ENCODE measurements at regions not wholly inside any gene's neighbourhood (a gene's known extent, or its start where the extent isn't known, plus 50 kb on each side); places are given as distances from the start of the nearest gene placed in this dataset.
"Not testable (repeated sequence)": the region's sequence is repeated elsewhere in the genome, so short reads cannot be mapped to it uniquely, and the experiment has no call there.

GRCh38 chr5:155689406-155689805, 637.6 kb upstream of the SGCD start:
- DNase-seq (ENCODE audit: low spot score), result no peak

GRCh38 chr5:155696362-155696761, 630.6 kb upstream of the SGCD start:
- peak; percentile 4 for DNase-seq (ENCODE audit: low spot score)

GRCh38 chr5:155697236-155697635, 629.7 kb upstream of the SGCD start:
- no peak for DNase-seq (ENCODE audit: low spot score)

GRCh38 chr5:155699385-155699784, 627.6 kb upstream of the SGCD start:
- DNase-seq (ENCODE audit: low spot score), result no peak

- DNase-seq (ENCODE audit: low spot score), result no peak
Observed at GRCh38 chr5:155700333-155700732, 626.6 kb upstream of the SGCD start.

- no peak for DNase-seq (ENCODE audit: low spot score)
Observed at GRCh38 chr5:155711882-155712281, 615.1 kb upstream of the SGCD start.

- not testable (repeated sequence) for DNase-seq (ENCODE audit: low spot score)
Observed at GRCh38 chr5:155714435-155714834, 612.5 kb upstream of the SGCD start.

- no peak for DNase-seq (ENCODE audit: low spot score)
Observed at GRCh38 chr5:155726267-155726666, 600.7 kb upstream of the SGCD start.

- DNase-seq (ENCODE audit: low spot score), result no peak
Observed at GRCh38 chr5:155727512-155728145, 599.3 kb upstream of the SGCD start.

GRCh38 chr5:155728146-155728856, 598.7 kb upstream of the SGCD start:
- peak; percentile 26 for DNase-seq (ENCODE audit: low spot score)

- DNase-seq (ENCODE audit: low spot score), result no peak
Observed at GRCh38 chr5:155728857-155729683, 597.9 kb upstream of the SGCD start.

GRCh38 chr5:155729684-155730059, 597.3 kb upstream of the SGCD start:
- DNase-seq (ENCODE audit: low spot score), result no peak

GRCh38 chr5:155732587-155733376, 594.2 kb upstream of the SGCD start:
- DNase-seq (ENCODE audit: low spot score), result no peak

GRCh38 chr5:155733935-155734334, 593.0 kb upstream of the SGCD start:
- DNase-seq (ENCODE audit: low spot score), result no peak

- no peak for DNase-seq (ENCODE audit: low spot score)
Observed at GRCh38 chr5:155735388-155735787, 591.6 kb upstream of the SGCD start.

- no peak for DNase-seq (ENCODE audit: low spot score)
Observed at GRCh38 chr5:155738616-155739015, 588.3 kb upstream of the SGCD start.

- no peak for DNase-seq (ENCODE audit: low spot score)
Observed at GRCh38 chr5:155746367-155747038, 580.5 kb upstream of the SGCD start.

- no peak for DNase-seq (ENCODE audit: low spot score)
Observed at GRCh38 chr5:155750101-155750500, 576.9 kb upstream of the SGCD start.

- DNase-seq (ENCODE audit: low spot score), result no peak
Observed at GRCh38 chr5:155750571-155750970, 576.4 kb upstream of the SGCD start.

- DNase-seq (ENCODE audit: low spot score), result no peak
Observed at GRCh38 chr5:155753943-155754581, 572.9 kb upstream of the SGCD start.

- no peak for DNase-seq (ENCODE audit: low spot score)
Observed at GRCh38 chr5:155759252-155759651, 567.7 kb upstream of the SGCD start.
